SU-DHL-6 (cell line): ENCODE measurements at regions not wholly inside any gene's neighbourhood (a gene's known extent, or its start where the extent isn't known, plus 50 kb on each side); places are given as distances from the start of the nearest gene placed in this dataset.

Source experiments
- CTCF ChIP-seq: fragments of 200-600 bp; sonication (generic); IDR thresholded peaks from one replicate; pipeline ENCODE4 v1.5.1; 2017; ENCODE audit warnings: antibody characterized with exemption, mild to moderate bottlenecking, low read length, moderate library complexity; ENCODE audit not compliant: insufficient read depth, poor library complexity, severe bottlenecking
- EZH2phosphoT487 ChIP-seq: fragments of 200-600 bp; sonication (generic), shearing (Covaris generic); conservative IDR thresholded peaks from 2 replicates; pipeline ENCODE4 v1.6.1; 2018; ENCODE audit warnings: mild to moderate bottlenecking, antibody characterized with exemption, low read length, moderate library complexity, mixed read lengths

GRCh38 chr4:176953021-176953420 is 160.3 kb upstream of the VEGFC start:
- no peak for TF ChIP-seq CTCF
- TF ChIP-seq EZH2phosphoT487, result no peak
